GM12891 (cell line): ENCODE measurements at regions not wholly inside any gene's neighbourhood (a gene's known extent, or its start where the extent isn't known, plus 50 kb on each side); places are given as distances from the start of the nearest gene placed in this dataset.

Experiments
- DNase-seq: peaks from one replicate; pipeline ENCODE4 v3.0.0; 2011; ENCODE audit warnings: low spot score; ENCODE audit not compliant: insufficient read length
- FAIRE-seq: peaks from 2 replicates; lab custom pipeline; 2011; peaks lifted over from hg19 to GRCh38; lab: Jason Lieb, UNC
- PAX5 ChIP-seq: IDR thresholded peaks from 2 replicates; pipeline ENCODE4 v1.6.1; 2011; ENCODE audit warnings: low read length, moderate library complexity, mild to moderate bottlenecking; ENCODE audit not compliant: insufficient read depth, severe bottlenecking
- POLR2A ChIP-seq: IDR thresholded peaks from 2 replicates; pipeline ENCODE4 v1.6.1; 2011; ENCODE audit warnings: low read depth, low read length, control low read depth
- POLR2AphosphoS5 ChIP-seq: IDR thresholded peaks from 2 replicates; pipeline ENCODE4 v1.6.1; 2011; ENCODE audit warnings: low read depth, low read length, control low read depth
- POU2F2 ChIP-seq: IDR thresholded peaks from 2 replicates; pipeline ENCODE4 v1.6.1; 2011; ENCODE audit warnings: low read depth, mild to moderate bottlenecking, control low read depth, low read length, moderate library complexity
- SPI1 ChIP-seq: IDR thresholded peaks from 2 replicates; pipeline ENCODE4 v1.6.1; 2011; ENCODE audit warnings: low read depth, low read length, control low read depth
- TAF1 ChIP-seq: IDR thresholded peaks from 2 replicates; pipeline ENCODE4 v1.6.1; 2011; ENCODE audit warnings: low read depth, low read length, control low read depth

- FAIRE-seq (no peak), DNase-seq (no peak)
- TF ChIP-seq TAF1 (no peak), SPI1 (no peak), POU2F2 (no peak), PAX5 (no peak), POLR2AphosphoS5 (no peak), POLR2A (no peak)
Measured at GRCh38 chr13:65159803-65160202, 2070.3 kb downstream of the PCDH9 start.

GRCh38 chr13:65155861-65156260 lies 2074.3 kb downstream of the PCDH9 start:
- TF ChIP-seq SPI1: no peak
- no peak for TF ChIP-seq POLR2AphosphoS5
- TF ChIP-seq TAF1: no peak
- no peak for TF ChIP-seq PAX5
- no peak for TF ChIP-seq POU2F2
- no peak for TF ChIP-seq POLR2A
- DNase-seq (no peak), FAIRE-seq (no peak)

GRCh38 chr13:65154661-65155447 lies 2075.3 kb downstream of the PCDH9 start:
- no peak for TF ChIP-seq TAF1
- no peak for TF ChIP-seq POLR2AphosphoS5
- no peak for TF ChIP-seq POLR2A
- no peak for TF ChIP-seq PAX5
- no peak for TF ChIP-seq POU2F2
- TF ChIP-seq SPI1: no peak
- no peak for DNase-seq
- no peak for FAIRE-seq

- TF ChIP-seq POLR2A (no peak), TAF1 (no peak), POU2F2 (no peak)
- DNase-seq (no peak), FAIRE-seq (no peak)
Measured at GRCh38 chr13:65149687-65150086, 2080.4 kb downstream of the PCDH9 start.

GRCh38 chr13:65143920-65144319 lies 2086.2 kb downstream of the PCDH9 start:
- TF ChIP-seq POLR2AphosphoS5 (no peak), POU2F2 (no peak), TAF1 (no peak), SPI1 (no peak), POLR2A (no peak), PAX5 (no peak)
- no peak for FAIRE-seq
- DNase-seq: no peak

- no peak for DNase-seq
- FAIRE-seq: no peak
- no peak for TF ChIP-seq PAX5
- TF ChIP-seq SPI1: no peak
- TF ChIP-seq TAF1: no peak
- TF ChIP-seq POU2F2: no peak
- no peak for TF ChIP-seq POLR2A
- TF ChIP-seq POLR2AphosphoS5: no peak
Measured at GRCh38 chr13:65133094-65133493, 2097.0 kb downstream of the PCDH9 start.

- DNase-seq (no peak), FAIRE-seq (no peak)
- TF ChIP-seq POU2F2: no peak
- TF ChIP-seq POLR2A: no peak
- no peak for TF ChIP-seq TAF1
- TF ChIP-seq POLR2AphosphoS5: no peak
- TF ChIP-seq SPI1: no peak
- TF ChIP-seq PAX5: no peak
Measured at GRCh38 chr13:65125236-65125635, 2104.9 kb downstream of the PCDH9 start.

- DNase-seq (no peak), FAIRE-seq (no peak)
- TF ChIP-seq POLR2AphosphoS5 (no peak), PAX5 (no peak), SPI1 (no peak), TAF1 (no peak), POLR2A (no peak), POU2F2 (no peak)
Measured at GRCh38 chr13:65112531-65112941, 2117.6 kb downstream of the PCDH9 start.

- TF ChIP-seq POLR2AphosphoS5: no peak
- TF ChIP-seq POLR2A: no peak
- TF ChIP-seq SPI1: no peak
- no peak for TF ChIP-seq POU2F2
- no peak for TF ChIP-seq TAF1
- no peak for TF ChIP-seq PAX5
- DNase-seq (no peak), FAIRE-seq (no peak)
Measured at GRCh38 chr13:65112123-65112522, 2118.0 kb downstream of the PCDH9 start.
